ENCODE measurements at regions not wholly inside any gene's neighbourhood (a gene's known extent, or its start where the extent isn't known, plus 50 kb on each side); places are given as distances from the start of the nearest gene placed in this dataset.

- ATAC-seq (ENCODE audit: low read depth), result no peak
- no peak overlapping the region for H3K4ac ChIP-seq (ENCODE audit: low read depth, low read length)
- no peak for DNase-seq
- H3K27ac ChIP-seq (ENCODE audit: insufficient read depth, low read length), result no peak overlapping the region
- H4K5ac ChIP-seq (ENCODE audit: low read depth, low read length), result no peak overlapping the region
- no peak overlapping the region for H4K8ac ChIP-seq (ENCODE audit: low read depth in 2 of 2, low read length in 2 of 2)
- H4K20me1 ChIP-seq (ENCODE audit: insufficient read depth, low read length), result no peaks in the 10 kb centered on the region
- no peak overlapping the region for H2BK20ac ChIP-seq (ENCODE audit: low read depth, low read length)
- H3K4me1 ChIP-seq (ENCODE audit: control insufficient read depth, insufficient read depth, low read length), result no peaks in the 10 kb centered on the region
- no peak overlapping the region for H3K23ac ChIP-seq (ENCODE audit: low read depth, low read length)
- no peak overlapping the region for H3K9ac ChIP-seq (ENCODE audit: low read depth, low read length)
- TF ChIP-seq CTCF (conservative IDR thresholded peaks at IDR 0.05; ENCODE audit: low read depth, low read length) (no peak), RAD21 (IDR thresholded peaks at IDR 0.05; ENCODE audit: low read length) (no peak), MXI1 (IDR thresholded peaks at IDR 0.05; ENCODE audit: borderline replicate concordance, low read depth, low read length) (no peak), ELK1 (IDR thresholded peaks at IDR 0.05; ENCODE audit: borderline replicate concordance, low read depth, low read length) (no peak), CHD1 (IDR thresholded peaks at IDR 0.05; ENCODE audit: low read depth, low read length) (no peak), SMC3 (IDR thresholded peaks at IDR 0.05; ENCODE audit: low read depth, low read length) (no peak), RCOR1 (IDR thresholded peaks at IDR 0.05; ENCODE audit: insufficient replicate concordance, low read length) (no peak)
- H2BK15ac ChIP-seq (ENCODE audit: low read depth, low read length), result no peak overlapping the region
- peaks cover 15% of the 10 kb centered on the region for H3K9me3 ChIP-seq (ENCODE audit: control insufficient read depth, insufficient read depth, low read length)
- no peak overlapping the region for H4K91ac ChIP-seq (ENCODE audit: insufficient read depth, low read depth, low read length)
- POLR2A ChIA-PET (ENCODE audit: unreplicated experiment), result no interaction called here
- intact Hi-C loops (cut with micrococcal nuclease), result no loop called here
- H3K36me3 ChIP-seq (ENCODE audit: control insufficient read depth, insufficient read depth, low read length), result no peaks in the 10 kb centered on the region
- in situ Hi-C loops (cut with MboI; ENCODE audit: low sequenced_read_pairs), result no loop called here
- no peak overlapping the region for H3K14ac ChIP-seq (replicated peaks; ENCODE audit: low read depth, low read length)
- H2AK9ac ChIP-seq (replicated peaks; ENCODE audit: low read depth, low read length, poor library complexity), result no peak overlapping the region
- dilution Hi-C loops (cut with HindIII; ENCODE audit: low sequenced_read_pairs, unreplicated experiment), result no loop called here
- no peak overlapping the region for H3K56ac ChIP-seq (ENCODE audit: extremely low read depth, insufficient read depth, low read length)
- H3K27me3 ChIP-seq (ENCODE audit: control insufficient read depth, insufficient read depth, low read length), result no peaks in the 10 kb centered on the region
- H3K9me1 ChIP-seq (ENCODE audit: insufficient read depth, low read length), result no peaks in the 10 kb centered on the region
- H2AFZ ChIP-seq (replicated peaks; ENCODE audit: low read length, poor library complexity), result no peak overlapping the region
- H2AK5ac ChIP-seq (ENCODE audit: low read depth, low read length), result no peak overlapping the region
- no peaks in the 10 kb centered on the region for H3K79me1 ChIP-seq (ENCODE audit: low read depth in 1 of 2, low read length in 2 of 2)
- H3K4me2 ChIP-seq (ENCODE audit: low read depth, low read length), result no peak overlapping the region
- no peak overlapping the region for H3K18ac ChIP-seq (ENCODE audit: low read depth, low read length)
- no peak overlapping the region for H3K4me3 ChIP-seq (ENCODE audit: insufficient read depth, low read depth, low read length)
- no TSS peak for BruUV-seq (replicated peaks)
- CTCF ChIA-PET, result no interaction called here
- H2BK120ac ChIP-seq (ENCODE audit: low read depth, low read length), result no peak overlapping the region
- no peak overlapping the region for H2BK5ac ChIP-seq (ENCODE audit: low read depth, low read length, poor library complexity, severe bottlenecking)
Observed at GRCh38 chr12:46050805-46051204, 60.4 kb upstream of the SCAF11 start.
